Kidney tubule cell (primary cell): ENCODE measurements at regions not wholly inside any gene's neighbourhood (a gene's known extent, or its start where the extent isn't known, plus 50 kb on each side); places are given as distances from the start of the nearest gene placed in this dataset.
"Not testable (repeated sequence)": the region's sequence is repeated elsewhere in the genome, so short reads cannot be mapped to it uniquely, and the experiment has no call there.

Source experiments
- DNase-seq: peaks from one replicate; pipeline ENCODE4 v3.0.0-alpha.2; 2018; ENCODE audit warnings: low spot score

- DNase-seq, result not testable (repeated sequence)
Measured at GRCh38 chr1:242912855-242913254, 342.2 kb downstream of the CEP170 start.

- not testable (repeated sequence) for DNase-seq
Measured at GRCh38 chr1:242900558-242900957, 354.5 kb downstream of the CEP170 start.

- DNase-seq, result peak; percentile 45
Measured at GRCh38 chr1:242890192-242890741, 364.8 kb downstream of the CEP170 start.

DNA sequence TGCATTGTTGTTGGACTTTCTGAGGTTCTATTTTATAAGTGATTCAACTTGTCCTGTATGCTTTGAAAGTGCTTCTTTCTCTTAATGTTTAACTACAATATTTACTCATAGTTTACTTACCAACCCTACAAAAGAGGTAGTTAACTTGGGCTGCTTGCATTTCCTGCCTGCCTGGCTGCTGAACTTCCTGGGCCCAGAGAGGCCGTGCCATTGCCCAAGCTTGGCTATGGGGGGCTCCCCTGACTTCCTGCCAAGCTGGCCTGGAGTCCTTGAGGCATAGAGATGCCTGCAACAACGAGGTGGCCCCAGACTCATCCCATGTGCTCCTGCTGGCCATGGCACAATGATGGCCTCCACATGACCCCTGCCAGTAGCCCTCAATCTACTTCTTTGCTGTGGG lies 361.6 kb upstream of the PLD5 start:
- peak; percentile 63 for DNase-seq

- not testable (repeated sequence) for DNase-seq
Measured at GRCh38 chr1:242880022-242880421, 355.5 kb upstream of the PLD5 start.

- no peak for DNase-seq
Measured at GRCh38 chr1:242877743-242878142, 353.2 kb upstream of the PLD5 start.

DNA sequence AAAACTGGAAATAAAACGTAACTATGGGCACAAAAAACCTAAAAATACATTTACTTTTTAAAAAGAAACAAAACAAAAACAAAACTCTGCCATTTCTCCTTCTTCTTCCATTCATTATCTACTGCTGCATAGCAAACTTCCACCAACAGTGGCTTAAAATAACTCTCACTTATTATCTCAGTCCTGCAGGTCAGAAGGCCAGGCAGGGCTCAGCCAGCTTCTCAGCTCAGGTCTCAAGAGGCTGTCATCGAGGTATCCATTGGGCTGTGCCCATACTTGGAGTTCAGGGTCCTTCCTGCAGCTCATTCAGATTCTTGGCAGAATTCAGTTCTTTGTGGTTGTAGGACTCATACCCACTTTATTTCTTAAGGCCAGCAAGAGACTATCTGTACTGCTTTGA lies 352.7 kb upstream of the PLD5 start:
- no peak for DNase-seq

DNA sequence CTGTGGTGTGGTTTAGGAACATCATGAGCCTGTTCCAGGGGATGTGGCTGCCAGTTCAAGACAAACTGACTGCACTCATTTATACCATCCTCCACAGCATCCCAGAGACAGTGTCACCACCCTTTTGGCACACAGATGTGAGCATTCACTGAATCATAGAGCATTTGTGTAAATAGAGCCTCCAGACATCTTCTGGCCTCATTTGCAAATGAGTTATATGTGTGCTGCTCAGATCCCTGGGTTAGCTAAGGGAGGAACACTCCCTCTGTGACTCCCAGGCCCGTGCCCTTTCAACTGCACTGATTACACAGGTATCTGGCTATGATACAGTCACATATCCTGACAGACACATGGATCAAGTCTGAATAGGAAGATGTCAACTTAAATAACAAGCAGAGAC lies 351.5 kb upstream of the PLD5 start:
- no peak for DNase-seq

- no peak for DNase-seq
Measured at GRCh38 chr1:242873661-242874060, 349.2 kb upstream of the PLD5 start.

DNA sequence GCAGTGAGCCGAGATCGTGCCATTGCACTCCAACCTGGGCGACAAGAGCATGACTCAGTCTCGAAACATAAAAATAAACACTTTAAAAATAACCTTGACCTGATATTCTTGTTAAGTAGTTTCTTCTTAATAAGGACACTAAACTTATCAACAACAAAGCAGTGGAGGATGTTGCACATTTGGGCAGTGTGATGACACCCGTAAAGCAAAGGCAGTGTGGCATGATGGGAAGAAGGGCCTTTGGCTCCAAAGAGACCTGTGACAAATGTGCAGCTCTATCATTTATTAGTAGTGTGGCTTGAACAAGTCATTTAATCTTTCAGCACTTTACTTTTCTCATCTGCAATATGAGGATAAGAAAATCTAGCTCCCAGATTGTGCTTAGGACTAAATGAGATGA lies 348.0 kb upstream of the PLD5 start:
- DNase-seq, result no peak

DNA sequence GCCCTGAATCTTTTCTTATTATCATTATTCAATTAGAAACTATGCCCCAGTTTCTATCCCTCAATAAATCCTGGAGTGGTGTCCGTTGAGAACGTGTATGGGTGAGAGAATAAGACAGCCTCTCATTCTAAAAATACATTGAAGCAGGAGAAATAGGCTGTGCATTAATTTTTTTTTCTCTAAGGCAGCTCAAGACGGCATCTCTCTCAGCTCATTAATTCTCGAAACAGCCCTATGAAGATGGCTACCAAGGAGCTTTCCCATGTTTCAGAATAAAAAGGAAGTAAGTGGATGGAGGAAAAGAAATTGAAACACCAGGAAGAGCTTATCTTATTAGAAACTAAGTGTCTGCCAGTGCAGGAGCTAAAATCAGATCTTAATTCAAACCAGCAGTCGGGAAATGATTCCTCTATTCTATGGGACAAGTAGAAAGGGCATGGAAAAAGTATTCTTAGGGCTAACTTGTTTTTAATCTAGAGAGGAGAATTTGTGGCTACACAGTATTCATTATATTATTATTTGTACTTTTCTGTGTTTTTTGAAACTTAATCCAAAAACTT lies 347.1 kb upstream of the PLD5 start:
- DNase-seq, result no peak

- no peak for DNase-seq
Measured at GRCh38 chr1:242870966-242871365, 346.5 kb upstream of the PLD5 start.

DNA sequence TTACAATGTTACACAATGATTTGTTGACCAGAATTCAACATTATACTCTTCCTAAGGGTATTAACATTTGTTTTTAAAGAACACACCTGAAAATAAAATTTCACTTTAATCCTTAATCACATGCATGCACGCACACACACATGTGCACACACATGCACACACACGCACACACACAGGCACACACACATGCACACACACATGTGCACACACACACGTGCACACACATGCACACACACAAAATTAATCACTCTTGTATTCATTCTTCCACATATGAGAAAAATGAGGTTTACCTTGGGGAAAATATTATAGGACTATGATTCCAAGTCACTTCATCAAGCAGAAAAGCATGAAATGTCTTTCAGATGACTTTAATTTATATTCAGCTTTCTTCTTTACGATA lies 331.8 kb upstream of the PLD5 start:
- DNase-seq, result no peak

- DNase-seq, result no peak
Measured at GRCh38 chr1:242854466-242854865, 330.0 kb upstream of the PLD5 start.

- DNase-seq, result no peak
Measured at GRCh38 chr1:242847390-242847993, 323.0 kb upstream of the PLD5 start.

GRCh38 chr1:242842094-242842493 lies 317.6 kb upstream of the PLD5 start:
- DNase-seq, result no peak

DNA sequence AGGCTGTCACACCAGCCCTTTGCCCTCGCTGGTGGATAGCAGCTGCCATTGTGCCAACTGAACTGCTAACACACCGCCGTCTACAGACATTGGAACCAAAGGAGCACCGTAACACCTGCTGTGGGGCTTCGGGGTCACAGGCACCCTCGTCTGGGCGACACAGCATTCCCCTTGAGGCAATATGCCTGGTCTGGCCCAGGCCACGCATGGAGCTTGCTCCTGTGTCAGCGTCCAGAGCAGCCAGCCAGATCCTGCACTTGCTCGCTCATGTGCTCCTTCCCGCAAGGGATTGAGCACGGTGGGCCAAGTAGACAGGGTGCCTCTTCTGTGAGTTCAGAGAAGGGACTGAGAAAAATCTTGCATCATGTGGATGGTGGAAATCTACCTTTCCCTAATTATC lies 314.6 kb upstream of the PLD5 start:
- DNase-seq, result no peak

- no peak for DNase-seq
Measured at GRCh38 chr1:242836423-242836822, 311.9 kb upstream of the PLD5 start.

GRCh38 chr1:242828828-242829227 lies 304.3 kb upstream of the PLD5 start:
- DNase-seq, result no peak

GRCh38 chr1:242828199-242828598 lies 303.7 kb upstream of the PLD5 start:
- no peak for DNase-seq

DNA sequence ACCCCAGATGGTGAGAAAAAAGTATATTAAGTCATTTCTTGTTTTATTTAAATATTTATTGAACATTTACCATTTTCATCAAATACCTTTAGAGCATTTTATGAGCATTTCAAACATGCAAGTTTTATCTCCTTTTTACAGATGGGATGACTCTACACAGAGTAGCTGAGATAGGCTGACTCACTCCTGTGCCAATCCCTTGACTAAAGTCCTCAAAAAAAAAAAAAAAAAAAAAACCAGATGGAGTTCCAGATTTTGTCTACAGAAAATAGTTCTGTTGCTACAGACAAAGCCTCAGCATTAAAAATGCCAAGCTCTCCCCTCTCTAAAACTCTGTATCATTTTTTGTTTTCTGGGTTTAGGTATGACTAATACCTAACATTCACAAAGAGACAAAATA lies 303.0 kb upstream of the PLD5 start:
- DNase-seq, result no peak

- no peak for DNase-seq
Measured at GRCh38 chr1:242826701-242827336, 302.3 kb upstream of the PLD5 start.

- DNase-seq, result peak; percentile 30
Measured at GRCh38 chr1:242824435-242824834, 299.9 kb upstream of the PLD5 start.
